ENCODE measurements at regions not wholly inside any gene's neighbourhood (a gene's known extent, or its start where the extent isn't known, plus 50 kb on each side); places are given as distances from the start of the nearest gene placed in this dataset.

- TF ChIP-seq POLR2AphosphoS5 (IDR thresholded peaks at IDR 0.05; ENCODE audit: low read depth, low read length): no peak
- no peak for TF ChIP-seq POLR2A (IDR thresholded peaks at IDR 0.05; ENCODE audit: low read depth, low read length)
- no peak for TF ChIP-seq TAF1 (IDR thresholded peaks at IDR 0.05; ENCODE audit: borderline replicate concordance, low read depth, low read length)
Observed at GRCh38 chr1:56125316-56125715, 454.0 kb downstream of the PLPP3 start.
